Thoracic aorta (tissue), 2 donors: ENCODE measurements at regions not wholly inside any gene's neighbourhood (a gene's known extent, or its start where the extent isn't known, plus 50 kb on each side); places are given as distances from the start of the nearest gene placed in this dataset.

Experiments
- ATAC-seq: fragments of 150-250 bp; one replicate; pipeline ENCODE4 v1.8.0; 2017; ENCODE audit warnings: low read depth; ENCODE audit not compliant: insufficient number of reproducible peaks, low FRiP score
- DNase-seq: peaks from one replicate; pipeline ENCODE4 v3.0.0-alpha.2; 2020; ENCODE audit warnings: low spot score
- H3K27ac ChIP-seq, 2 donors: fragments of 200-600 bp; sonication (generic); 1 replicate in 1 of 2; 2 replicates in 1 of 2; pipeline ENCODE4 v1.5.1; 2016; ENCODE audit warnings: mild to moderate bottlenecking in 2 of 2, moderate library complexity in 2 of 2
- H3K27me3 ChIP-seq: fragments of 200-600 bp; sonication (generic); replicated peaks from 2 replicates; pipeline ENCODE4 v1.6.0; 2016; ENCODE audit warnings: mild to moderate bottlenecking; ENCODE audit not compliant: insufficient read depth
- H3K36me3 ChIP-seq: fragments of 200-600 bp; sonication (generic); one replicate; pipeline ENCODE4 v1.5.1; 2016
- H3K4me1 ChIP-seq, 2 donors: fragments of 200-600 bp; sonication (generic); 1 replicate in 1 of 2; 2 replicates in 1 of 2; pipeline versions ENCODE4 v1.5.1 to v1.6.0; 2016; ENCODE audit warnings: low read depth in 2 of 2, mild to moderate bottlenecking in 1 of 2; ENCODE audit not compliant: control insufficient read depth in 1 of 2
- H3K4me3 ChIP-seq: fragments of 200-600 bp; sonication (generic); 2 replicates; pipeline ENCODE4 v1.5.1; 2016; ENCODE audit warnings: mild to moderate bottlenecking
- H3K9me3 ChIP-seq: fragments of 200-600 bp; sonication (generic); 2 replicates; pipeline ENCODE4 v1.5.1; 2016
- TF ChIP-seq, protein P1 (sequence below): fragments of 200-600 bp; sonication (generic); IDR thresholded peaks from one replicate; pipeline ENCODE4 v1.5.1; 2019; ENCODE audit warnings: antibody characterized with exemption

DNA sequence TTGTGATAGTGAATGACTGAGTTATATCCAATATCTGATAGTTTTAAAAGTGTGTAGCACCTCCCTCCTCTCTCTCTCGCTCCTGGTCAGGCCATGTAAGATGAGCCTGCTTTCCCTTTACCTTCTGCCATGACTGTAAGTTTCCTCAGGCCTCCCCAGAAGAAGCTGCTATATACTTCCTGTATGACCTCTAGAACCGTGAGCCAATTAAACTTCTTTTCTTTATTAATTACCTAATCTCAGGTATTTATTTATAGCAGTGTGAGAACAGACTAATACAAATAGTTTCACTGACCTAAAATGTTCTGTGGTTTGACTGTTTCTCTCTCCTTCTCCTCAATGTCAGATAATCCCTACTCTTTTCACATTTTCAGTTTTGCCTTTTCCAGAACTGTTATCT is 321.3 kb upstream of the MBL2 start:
- H3K4me3 ChIP-seq = no peak overlapping the region
- no peak overlapping the region for H3K27ac ChIP-seq
- ATAC-seq = no peak
- DNase-seq = no peak
- TF ChIP-seq, protein P1, sequence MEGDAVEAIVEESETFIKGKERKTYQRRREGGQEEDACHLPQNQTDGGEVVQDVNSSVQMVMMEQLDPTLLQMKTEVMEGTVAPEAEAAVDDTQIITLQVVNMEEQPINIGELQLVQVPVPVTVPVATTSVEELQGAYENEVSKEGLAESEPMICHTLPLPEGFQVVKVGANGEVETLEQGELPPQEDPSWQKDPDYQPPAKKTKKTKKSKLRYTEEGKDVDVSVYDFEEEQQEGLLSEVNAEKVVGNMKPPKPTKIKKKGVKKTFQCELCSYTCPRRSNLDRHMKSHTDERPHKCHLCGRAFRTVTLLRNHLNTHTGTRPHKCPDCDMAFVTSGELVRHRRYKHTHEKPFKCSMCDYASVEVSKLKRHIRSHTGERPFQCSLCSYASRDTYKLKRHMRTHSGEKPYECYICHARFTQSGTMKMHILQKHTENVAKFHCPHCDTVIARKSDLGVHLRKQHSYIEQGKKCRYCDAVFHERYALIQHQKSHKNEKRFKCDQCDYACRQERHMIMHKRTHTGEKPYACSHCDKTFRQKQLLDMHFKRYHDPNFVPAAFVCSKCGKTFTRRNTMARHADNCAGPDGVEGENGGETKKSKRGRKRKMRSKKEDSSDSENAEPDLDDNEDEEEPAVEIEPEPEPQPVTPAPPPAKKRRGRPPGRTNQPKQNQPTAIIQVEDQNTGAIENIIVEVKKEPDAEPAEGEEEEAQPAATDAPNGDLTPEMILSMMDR = no peak
- H3K9me3 ChIP-seq = no peaks in the 10 kb centered on the region
- H3K36me3 ChIP-seq = no peaks in the 10 kb centered on the region
- H3K4me1 ChIP-seq = no peaks in the 10 kb centered on the region
- H3K27me3 ChIP-seq = no peaks in the 10 kb centered on the region

DNA sequence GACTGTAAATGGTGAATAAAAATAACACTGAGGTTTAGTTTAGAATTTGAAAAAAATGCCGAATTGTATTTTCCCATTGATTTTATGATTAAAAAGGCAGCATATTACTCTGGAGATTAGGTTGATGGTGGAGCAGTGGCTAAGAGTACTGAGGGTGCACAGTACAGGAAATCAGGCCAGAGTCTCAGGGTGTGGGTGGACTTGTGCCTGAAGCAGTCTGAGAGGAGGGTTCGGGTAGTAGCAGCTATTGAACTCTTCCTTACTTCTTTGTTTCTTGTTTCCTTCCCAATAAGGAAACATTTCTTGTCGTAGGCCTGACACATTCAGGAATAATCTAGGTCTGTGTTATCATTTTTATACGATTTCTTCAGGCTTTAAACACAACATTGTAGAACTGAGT is 319.0 kb upstream of the MBL2 start:
- ATAC-seq (no peak), DNase-seq (no peak)
- no peaks in the 10 kb centered on the region for H3K4me1 ChIP-seq
- TF ChIP-seq, protein P1 = no peak
- H3K4me3 ChIP-seq = no peak overlapping the region
- H3K27me3 ChIP-seq = no peaks in the 10 kb centered on the region
- H3K9me3 ChIP-seq = no peaks in the 10 kb centered on the region
- H3K27ac ChIP-seq = no peak overlapping the region
- no peaks in the 10 kb centered on the region for H3K36me3 ChIP-seq

DNA sequence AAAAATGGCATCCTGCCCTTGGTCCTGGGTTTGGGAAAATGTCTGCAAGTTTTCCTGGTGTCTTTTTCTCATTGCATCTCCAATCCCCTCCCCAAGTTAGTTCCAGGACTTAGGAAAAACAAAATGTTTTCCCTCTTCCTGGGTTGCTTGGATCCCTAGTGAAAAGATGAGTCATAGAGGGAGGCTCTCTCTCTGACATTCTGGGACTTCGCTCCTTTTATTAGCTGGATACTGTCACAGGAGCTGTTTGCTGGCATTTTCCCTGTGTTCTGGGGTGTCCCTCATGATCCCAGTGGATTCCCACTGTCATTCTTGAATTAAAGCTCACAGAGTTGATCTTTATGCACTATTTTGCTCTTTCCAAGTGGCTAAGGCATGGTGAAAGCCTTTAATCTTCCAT is 316.4 kb upstream of the MBL2 start:
- no peak for ATAC-seq
- DNase-seq = no peak

DNA sequence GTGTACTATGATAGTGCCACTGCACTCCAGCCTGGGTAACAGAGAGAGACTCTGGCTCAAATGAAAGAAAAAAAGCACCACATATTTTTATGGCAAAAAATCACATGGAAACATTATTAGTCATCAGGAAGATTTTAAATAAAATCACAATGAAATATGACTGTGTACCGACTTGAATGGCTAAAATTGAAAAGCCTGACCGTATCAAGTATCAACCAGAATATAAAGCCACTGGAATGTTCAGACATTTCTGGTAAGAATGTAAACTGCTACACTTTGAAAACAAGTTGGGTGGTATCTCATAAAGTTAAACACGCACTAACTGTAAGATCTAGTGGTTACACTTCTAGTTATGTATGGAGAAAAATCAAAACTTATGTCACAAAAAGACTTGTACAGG is 306.7 kb upstream of the MBL2 start:
- Histone ChIP-seq H3K36me3 (no peaks in the 10 kb centered on the region), H3K4me3 (no peak overlapping the region), H3K9me3 (no peaks in the 10 kb centered on the region), H3K4me1 (no peaks in the 10 kb centered on the region), H3K27ac (no peak overlapping the region), H3K27me3 (no peaks in the 10 kb centered on the region)
- DNase-seq (no peak), ATAC-seq (no peak)
- TF ChIP-seq, protein P1 = no peak

More for the DNA sequence above, 316.4 kb upstream of the MBL2 start:
- Histone ChIP-seq H3K27me3 (no peaks in the 10 kb centered on the region), H3K27ac (no peak overlapping the region), H3K36me3 (no peaks in the 10 kb centered on the region), H3K9me3 (no peaks in the 10 kb centered on the region), H3K4me3 (no peak overlapping the region), H3K4me1 (no peaks in the 10 kb centered on the region)
- TF ChIP-seq, protein P1 = no peak

DNA sequence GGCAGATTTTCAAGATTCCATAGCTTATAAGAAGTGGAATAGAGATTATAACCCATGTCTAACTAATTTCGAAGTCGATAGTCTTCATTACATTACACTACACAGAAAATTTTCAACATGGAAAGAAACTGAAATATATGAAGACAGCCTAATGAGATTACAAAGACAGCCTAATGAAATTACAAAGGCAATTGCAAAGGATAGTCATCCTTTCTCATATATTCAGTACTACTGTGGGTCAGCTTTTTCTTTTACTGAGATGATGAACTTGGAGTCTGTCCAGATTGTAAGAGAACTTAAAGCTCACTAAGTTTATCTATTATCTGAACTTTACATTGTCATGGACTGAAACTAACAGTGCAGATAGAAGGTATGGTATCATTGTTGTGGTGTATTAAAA is 304.4 kb upstream of the MBL2 start:
- H3K27me3 ChIP-seq = no peaks in the 10 kb centered on the region
- H3K27ac ChIP-seq = no peak overlapping the region
- ATAC-seq = no peak
- no peaks in the 10 kb centered on the region for H3K4me1 ChIP-seq
- TF ChIP-seq, protein P1 = no peak
- H3K36me3 ChIP-seq = no peaks in the 10 kb centered on the region
- no peak for DNase-seq
- no peaks in the 10 kb centered on the region for H3K9me3 ChIP-seq
- H3K4me3 ChIP-seq = no peak overlapping the region
